GM19238 (cell line): ENCODE measurements at regions not wholly inside any gene's neighbourhood (a gene's known extent, or its start where the extent isn't known, plus 50 kb on each side); places are given as distances from the start of the nearest gene placed in this dataset.
"Not testable (repeated sequence)": the region's sequence is repeated elsewhere in the genome, so short reads cannot be mapped to it uniquely, and the experiment has no call there.

Experiments
- DNase-seq: peaks from one replicate; pipeline ENCODE4 v3.0.0; 2011; ENCODE audit warnings: low spot score; ENCODE audit not compliant: insufficient read length

DNA sequence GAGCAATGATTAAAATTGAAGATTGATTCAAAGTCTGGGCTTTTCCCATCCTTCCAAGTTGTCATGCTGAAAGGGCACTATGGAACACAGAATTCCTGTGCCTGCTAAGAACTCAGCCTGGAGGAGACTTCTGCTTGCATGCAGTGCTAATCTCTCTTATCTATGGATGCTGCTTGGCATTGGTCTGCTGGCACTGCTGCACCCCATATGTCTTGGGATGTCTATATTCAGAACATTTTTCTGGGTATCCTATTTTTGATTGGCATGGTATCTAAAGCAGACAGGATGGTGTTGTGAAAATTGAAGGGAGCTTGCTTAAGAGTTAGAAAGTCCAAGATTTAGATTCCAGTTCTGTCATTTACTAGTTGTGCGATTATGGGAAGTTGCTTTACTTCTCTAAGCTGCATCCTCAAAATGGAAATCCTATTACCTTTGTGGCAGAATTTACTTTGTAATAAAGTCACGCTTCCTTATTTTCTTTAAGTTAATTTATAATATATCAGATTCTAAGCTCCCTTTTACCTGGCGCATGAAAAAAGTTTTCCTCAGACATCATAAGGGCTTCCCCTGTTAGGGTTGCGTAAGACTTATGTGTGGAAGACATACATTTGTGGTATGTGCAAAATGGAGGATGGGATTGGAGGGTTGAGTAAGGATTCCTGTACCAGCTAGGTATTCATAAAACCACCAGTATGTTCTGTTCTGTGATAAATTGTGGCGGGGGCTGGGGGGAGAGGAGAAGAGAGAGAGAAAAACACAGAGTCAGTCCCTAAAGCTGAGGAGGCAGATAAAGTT lies 254.0 kb downstream of the DMAC1 start:
- no peak for DNase-seq

DNA sequence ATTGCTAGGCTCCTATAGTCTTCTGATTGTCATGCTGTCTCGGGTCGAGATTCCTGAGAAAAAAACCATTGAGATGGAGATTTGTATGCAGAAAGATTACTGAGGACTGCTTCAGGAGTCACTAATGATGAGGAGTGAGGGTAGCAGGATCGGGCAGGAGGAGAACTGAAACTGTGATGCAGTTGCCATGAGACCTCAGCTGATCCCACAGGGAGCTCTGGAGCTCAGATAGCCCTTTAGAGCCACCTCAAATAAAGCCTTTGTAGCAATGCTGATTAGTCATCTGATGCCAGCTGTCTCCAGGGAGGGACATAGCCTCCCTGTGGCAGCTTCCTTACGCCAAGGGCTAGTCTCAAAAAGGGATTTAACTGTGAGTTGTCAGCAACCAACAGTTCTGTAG lies 256.9 kb downstream of the DMAC1 start:
- no peak for DNase-seq

DNA sequence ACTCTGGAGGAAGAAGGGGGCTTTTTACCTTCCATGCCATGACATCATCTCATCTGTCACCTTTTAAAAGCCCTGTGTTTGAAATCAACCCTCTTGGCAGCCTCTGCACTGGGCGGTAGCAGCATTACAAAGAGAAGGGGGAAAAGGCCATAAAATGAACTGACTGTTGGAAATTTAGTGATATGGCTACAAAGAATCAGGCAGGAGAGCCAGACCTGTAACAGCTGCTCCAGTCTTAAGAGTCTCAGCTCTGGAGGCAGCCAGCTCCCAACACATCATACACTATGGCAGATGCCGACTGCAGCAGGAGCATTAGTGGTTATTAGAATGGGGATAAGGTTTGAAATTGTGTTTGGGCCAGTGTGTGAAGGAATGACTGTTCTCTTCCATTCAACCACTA lies 257.5 kb downstream of the DMAC1 start:
- DNase-seq: no peak

DNA sequence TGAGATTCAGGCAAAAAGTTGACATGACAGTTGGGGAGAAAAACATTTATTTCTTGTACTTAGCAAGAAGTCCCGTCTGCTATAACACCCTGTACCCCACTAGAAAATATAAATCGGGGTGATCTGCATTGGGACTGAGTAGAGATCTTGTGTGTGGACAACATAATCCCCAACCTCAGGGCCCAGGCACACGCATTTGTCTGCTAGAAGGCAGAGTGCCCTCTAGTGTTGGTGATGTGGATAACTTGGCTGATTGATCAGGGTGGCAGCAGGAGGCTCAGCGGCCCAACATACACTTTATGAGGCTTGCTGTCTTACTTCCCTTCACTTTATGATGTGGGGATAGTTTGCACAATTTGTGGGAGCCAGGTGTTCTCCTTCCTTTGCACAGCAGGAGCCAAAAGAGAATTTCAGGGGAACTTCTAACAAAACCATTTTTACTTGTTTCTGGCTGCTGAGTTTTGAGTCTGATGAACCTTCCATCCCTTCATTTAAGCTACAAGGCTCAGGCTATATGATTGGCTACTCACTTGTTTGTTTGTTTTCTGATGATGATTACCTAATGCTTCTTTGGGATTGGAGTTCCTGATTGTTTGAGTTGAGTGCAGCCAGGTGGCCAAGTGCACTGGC lies 263.2 kb downstream of the DMAC1 start:
- DNase-seq: peak; percentile 11

DNA sequence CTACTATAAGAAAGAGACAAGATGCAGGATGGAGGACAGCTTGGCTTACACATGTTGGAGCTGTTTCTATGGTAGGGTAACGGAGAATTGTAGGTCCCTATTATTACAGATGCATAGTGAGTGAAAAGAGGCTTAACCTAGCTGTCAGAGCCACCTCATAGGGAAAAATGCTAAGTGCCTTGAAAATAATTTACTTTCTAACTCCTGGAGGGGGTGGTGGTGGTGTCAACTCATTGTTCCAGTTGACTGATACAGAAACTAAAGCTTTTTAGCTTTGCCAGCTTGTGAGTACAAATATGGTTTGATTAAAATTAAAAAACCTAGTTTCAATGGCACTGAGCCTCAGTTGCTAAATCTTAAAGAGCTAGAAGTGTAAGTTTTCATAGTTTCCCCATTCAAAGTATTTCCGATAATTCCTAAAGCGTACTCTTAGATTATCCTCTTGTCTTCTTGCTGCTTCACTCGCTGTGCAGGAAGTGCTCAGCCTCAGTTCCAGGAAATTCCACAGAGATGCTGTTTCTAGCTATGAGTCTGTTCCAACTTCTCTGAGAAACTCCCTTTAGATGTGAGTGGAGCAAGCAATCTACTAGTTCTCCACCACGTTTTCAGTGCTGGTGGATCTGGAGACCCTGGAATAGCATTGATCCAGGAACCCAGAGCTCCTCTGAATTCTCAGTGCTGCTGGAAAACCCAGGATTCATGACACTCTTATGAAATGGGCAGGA lies 265.2 kb downstream of the DMAC1 start:
- no peak for DNase-seq

DNA sequence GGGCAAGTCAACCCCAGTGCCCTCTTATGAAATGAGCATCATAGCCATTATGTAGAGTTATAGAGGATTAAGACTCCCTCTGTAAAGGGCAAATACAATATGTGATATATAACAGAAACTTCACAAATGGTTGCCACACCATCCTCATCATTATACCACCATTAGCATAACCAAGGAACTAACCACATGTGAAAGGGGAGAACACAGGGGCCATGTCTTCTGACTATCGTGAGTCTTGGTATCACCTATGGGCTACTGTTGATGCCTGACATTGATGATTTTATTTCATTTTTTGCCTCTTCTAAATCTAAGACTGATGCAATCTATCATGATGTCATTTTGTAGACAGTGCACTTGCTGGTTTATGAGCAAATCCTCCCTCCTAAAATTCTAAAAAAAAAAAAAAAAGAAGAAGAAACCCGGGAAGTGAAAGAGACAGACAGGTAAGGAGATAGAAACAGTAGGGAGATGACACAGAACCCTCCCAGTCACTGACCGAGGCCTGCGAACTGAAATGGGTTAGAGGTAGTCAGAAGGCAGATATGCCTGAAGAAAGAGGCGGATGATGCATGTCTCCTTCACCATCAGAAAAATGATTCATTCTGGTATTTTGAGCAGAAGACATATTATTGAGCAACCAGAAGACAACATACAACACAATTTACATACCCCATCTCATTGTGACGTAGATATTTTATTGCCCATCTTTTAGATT lies 266.0 kb downstream of the DMAC1 start:
- DNase-seq: no peak

DNA sequence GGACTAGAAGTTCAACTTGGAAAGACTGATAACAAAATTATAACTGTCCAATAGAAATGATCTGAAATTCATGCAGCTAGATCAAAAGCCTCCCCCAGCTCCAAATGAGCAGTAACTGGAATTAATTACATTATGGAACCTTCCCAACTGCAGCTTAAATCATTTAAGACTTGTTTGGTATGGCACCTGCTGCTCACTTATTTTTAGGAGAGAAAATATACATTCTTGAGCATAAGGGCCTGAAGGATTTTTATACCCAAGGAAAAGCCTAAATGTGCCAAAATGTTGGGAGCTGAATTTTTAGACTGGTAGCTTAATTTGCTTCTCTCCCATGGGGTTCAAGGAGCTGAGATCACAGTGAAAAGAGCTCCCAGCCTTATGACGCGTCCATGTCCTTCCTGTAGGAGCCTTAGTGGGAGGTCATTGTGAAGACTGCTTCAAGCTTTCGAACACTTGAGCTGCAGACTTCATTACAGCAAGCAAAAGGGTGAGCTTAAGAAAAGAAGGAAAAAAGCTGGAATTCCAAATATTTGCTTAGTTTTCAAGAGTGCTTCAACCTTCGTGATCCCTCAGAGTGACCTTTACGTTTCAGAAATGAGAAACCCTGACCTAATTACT lies 276.0 kb downstream of the DMAC1 start:
- no peak for DNase-seq

DNA sequence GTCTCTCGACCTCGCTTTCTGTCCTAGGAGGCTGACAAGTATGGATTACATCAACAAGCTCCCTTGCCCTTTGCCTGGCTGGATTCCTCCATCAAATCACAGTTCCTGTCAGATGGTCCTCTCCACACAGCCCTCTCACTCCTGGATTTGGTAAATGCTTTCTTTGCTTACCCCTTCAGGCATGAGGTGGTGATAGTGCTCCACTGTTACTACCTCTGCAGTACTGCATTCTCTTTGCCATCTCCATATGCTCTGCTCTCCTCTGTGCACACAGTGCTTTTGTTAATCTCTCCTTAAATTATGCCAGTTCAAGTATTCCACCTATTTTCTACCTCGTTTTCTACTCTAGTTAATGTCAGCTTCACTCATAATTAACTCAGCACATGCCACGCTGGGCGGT lies 279.2 kb downstream of the DMAC1 start:
- DNase-seq: no peak

DNA sequence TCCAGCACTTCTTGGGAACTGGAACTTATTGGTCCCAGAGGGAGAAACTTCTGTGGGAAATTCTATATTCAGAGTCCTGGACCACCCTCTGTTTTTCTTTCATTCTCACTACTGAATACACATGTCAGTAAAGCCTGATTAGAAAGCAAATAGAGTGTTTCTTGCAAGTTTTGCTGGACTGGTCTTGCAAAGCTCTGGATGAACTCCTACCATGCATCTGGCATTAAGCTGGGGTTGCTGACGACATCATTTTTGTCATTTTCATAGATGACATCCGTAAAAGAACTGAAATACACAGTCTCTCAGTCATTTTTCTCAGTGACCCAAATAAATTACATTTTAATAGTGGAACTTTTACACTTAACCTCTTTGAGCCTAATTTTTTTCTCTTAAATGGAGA lies 283.2 kb downstream of the DMAC1 start:
- DNase-seq: no peak

DNA sequence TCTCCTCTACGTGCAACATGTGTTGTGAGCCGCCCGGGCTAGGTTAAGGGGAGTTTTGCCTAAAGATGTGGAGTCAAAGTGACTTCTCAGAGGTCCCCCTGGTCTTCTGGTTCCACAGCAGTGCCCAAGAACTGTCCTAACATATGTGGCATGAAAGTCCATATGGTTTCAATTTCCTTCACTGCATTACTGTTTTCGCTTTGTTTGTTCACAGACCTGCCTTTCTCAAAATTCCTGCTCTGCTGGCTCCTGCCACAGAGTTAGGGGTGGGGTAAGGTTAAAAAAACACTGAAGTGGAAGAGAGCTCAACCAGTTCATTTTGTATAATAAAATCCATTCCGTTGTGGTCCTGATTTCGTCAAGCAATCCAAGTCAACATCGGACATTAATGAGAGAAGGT lies 289.4 kb downstream of the DMAC1 start:
- no peak for DNase-seq

DNA sequence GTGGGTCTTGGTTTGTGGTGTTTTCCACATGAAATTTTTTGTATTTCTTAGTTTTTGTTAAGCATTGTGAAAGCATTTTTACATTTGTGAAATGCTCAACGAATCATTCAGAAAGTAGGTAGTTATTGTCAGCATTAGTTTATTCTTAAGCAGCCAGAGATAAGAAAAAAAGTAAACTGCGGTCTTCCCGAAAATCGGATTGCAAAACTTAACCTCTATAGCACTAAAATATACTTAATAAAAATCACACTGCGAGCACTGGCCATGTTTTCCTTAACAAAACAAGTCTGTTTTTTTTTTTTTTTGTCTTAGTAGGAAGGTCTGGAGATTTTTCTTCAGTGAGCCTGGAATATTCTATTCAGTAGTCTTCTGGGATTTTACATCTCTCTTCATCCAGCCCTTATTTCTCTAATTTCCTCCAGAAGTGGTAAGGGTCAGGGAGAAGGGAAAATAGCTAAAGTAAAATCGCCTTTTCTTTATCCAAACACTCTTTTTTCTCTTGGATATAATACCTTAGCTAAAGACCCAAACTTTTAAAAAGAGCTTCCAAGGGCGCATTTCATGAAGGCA lies 289.9 kb downstream of the DMAC1 start:
- DNase-seq: no peak

DNA sequence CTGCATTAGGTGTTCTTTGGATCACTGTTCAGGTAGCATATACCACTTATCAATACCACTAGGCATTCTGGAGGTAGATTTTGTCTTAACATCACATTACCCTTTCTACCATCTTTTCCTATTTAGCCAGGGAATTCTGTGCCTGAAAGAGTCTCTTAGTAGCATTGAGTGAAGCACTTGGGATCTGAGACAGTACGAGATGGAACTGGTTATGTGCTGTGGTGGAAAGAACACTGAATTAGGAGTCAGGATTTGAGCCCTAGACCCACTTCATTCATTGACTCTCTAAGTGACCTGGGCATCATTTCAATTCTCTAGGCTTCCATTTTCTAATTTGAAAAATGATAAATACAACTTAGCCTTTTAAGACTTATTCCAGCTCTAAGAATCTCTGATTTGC lies 291.1 kb downstream of the DMAC1 start:
- no peak for DNase-seq

DNA sequence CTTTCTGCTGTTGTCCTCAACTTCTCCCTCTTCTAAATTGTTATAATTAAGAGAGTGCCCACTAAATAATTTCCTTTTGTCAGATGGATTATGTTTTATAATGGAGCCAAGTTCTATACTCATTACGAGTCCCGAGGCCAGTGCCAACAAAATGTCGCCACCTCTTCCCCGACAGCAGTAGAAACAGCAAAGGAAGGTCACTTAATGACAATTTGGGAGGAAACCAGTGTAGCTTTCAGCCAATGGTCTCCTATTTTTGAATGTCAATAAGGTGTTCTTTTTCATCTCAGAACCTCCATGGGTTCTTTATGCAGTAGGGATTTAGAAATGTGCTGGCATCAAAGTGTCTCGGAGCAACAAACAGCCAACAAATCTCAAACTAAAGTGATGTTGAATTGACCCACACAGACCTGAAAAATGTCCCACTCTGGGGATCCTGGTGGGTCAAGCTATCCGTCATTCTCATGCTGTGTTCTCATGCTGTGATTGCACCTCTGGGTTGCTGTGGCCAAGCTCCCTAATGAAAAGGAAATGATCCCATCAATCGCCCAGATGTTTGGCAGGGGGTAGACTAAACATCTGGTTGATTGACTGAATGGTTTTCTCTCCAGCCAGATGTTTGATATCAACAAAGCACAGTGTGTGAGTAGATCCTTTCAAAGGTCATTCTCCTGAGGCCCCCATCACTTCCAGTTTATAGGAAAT lies 291.9 kb downstream of the DMAC1 start:
- no peak for DNase-seq

DNA sequence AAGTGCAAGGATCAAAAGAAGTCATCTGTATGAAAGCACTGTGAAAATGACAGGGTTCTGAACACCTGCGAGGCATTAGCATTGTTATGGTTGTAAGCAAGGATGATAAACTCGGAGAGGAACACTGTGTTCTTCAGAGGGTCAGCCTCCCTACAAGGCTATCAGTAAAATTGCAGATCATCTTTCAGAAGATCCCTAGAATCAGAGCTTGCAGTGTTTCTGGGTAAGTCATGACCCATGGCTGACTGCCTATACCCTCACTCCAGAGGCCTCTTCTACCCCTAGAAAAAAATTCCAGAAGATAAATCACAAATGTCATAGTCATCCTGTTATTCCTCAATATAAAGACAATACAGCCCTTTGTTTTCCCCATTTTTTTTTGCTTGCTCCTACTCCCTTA lies 292.6 kb downstream of the DMAC1 start:
- no peak for DNase-seq

DNA sequence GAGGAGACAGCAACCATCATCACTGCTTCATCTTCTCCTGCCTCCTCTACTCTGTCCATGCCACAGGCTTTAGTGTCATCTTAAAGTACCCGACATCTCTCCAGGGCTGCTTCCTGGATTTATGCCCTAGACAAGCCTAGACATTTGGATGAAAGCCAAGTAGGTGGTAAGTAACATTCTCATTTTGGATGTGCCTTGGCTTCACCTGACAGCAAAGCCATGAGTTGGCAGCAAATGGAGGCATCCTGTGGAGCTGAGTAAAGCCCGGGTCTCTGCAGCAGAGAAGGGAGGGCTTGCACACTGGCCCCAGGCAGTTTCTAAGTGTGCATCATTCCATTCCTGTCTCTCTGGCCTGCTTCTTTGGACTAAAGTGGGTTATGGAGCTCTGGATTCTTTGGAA lies 299.1 kb downstream of the DMAC1 start:
- DNase-seq: no peak

DNA sequence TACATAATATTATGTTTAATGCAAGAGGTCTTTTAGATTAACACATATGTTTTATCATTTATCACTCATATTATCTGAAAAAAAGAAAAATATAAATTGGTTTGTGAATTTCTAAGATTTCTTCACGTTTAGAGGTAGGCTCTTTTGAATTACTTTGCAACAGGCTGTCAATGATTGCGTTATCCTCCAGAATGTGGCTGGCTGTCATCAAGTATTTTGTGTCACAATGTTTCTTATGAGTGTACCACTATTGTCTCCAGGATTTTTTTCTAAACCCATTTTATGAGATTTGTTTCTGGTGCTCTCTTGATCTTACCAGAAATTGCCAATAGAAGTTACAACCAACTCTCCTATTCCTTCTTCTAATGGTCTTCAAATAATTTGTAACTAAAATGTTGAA lies 307.9 kb downstream of the DMAC1 start:
- no peak for DNase-seq

DNA sequence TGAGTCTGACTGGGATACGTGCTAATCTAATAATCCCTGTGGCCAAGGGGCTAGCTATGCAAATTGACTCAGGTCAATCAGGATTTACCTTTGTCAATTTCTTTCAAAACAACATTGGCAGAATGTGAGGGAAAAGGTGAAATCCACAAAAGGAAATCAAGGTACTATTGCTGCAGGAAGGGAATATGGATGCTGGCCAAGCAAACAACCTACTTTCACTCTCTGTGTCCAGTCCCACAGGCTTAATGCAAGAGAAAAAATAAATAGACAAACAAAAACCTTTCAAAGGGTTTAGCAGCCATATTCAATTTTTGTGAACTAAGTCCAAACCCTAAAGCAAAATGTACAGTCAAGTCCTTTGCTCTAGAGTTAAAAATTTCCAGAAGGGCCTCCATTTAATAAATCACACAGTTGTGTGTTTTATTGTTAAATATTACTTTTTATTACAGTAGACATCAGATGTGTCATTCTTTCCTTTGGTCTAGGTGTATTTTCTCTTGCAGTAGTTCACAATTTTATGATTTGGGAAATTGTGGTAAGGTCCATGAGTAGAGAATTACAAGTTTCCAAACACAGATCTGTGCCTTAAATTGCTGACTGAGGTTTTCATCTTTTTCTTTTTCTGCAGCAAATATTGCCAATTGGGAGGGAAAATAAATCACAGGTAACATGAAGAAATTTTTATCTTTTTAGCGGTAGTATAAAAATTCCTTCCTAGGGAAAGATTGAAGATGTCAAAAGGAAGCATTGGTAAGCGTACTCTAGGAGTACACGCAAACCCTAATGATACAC lies 309.1 kb downstream of the DMAC1 start:
- no peak for DNase-seq

DNA sequence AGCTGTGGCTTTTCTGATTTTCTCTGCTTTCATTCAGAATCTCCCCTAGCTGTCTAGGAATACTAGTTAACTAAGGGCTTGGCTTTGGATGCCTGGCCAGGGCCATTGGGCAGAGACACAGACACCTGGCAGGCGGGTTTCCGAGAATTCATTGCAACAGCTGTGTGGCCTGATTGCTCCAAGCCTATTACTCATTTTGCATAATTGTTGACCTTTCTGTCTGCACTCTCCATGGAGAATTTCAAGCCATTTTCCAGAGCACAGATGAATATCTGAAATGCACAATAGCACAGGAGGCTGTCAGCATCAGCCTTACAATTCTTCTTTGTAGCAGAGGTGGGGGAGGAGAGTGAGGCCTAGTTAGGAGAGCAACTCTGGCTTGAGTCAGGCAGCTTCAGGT lies 310.5 kb downstream of the DMAC1 start:
- DNase-seq: no peak

DNA sequence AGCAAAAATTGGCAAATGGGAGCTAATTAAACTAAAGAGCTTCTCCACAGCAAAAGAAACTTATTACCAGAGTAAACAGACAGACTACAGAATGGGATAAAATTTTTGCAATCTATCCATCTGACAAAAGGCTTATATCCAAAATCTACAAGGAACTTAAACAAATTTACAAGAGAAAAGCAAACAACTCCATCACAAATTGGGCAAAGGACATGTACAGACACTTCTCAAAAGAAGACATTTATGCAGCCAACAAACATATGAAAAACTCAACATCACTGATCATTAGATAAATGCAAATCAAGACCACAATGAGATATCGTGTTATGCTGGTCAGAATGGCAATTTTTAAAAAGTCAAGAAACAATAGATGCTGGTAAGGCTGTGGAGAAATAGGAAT lies 315.6 kb downstream of the DMAC1 start:
- not testable (repeated sequence) for DNase-seq

DNA sequence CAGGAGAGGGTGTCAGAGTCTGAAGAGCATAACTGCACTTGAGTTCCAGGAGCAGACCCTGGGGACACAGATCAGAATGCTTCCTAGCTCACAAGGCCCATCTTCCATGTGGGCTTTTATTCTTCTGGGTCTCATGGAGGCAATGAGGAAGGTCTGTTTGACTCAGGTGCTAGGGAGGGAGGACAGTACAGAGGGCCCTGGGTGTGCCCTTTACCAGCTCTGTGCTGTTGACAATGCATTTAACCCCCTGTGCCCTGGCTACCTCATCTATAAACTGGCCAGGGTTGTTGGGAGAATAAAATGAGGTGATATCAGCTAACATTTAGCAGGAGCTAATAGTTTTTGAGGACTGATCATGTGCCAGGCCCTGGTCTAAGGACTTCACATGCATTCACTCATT lies 318.0 kb downstream of the DMAC1 start:
- DNase-seq: no peak
